Chondrocyte (in vitro differentiated cells): ENCODE measurements at regions not wholly inside any gene's neighbourhood (a gene's known extent, or its start where the extent isn't known, plus 50 kb on each side); places are given as distances from the start of the nearest gene placed in this dataset.
A peak's percentile ranks its signal among the peaks of the same experiment; 100 is the strongest.

Source experiments
- DNase-seq: peaks from one replicate; pipeline ENCODE4 v3.0.0; 2021; ENCODE audit warnings: mixed read lengths, low spot score
- H3K27ac Mint-ChIP-seq: one replicate; pipeline ENCODE4 v1.8.0; 2021; ENCODE audit warnings: mild to moderate bottlenecking, moderate library complexity, mixed read lengths; ENCODE audit not compliant: unreplicated experiment
- H3K27me3 Mint-ChIP-seq: 2 replicates; pipeline ENCODE4 v1.8.0; 2021; ENCODE audit warnings: low read depth, mixed read lengths
- H3K36me3 Mint-ChIP-seq: 2 replicates; pipeline ENCODE4 v1.8.0; 2021; ENCODE audit warnings: low read depth, mixed read lengths
- H3K4me1 Mint-ChIP-seq: 2 replicates; pipeline ENCODE4 v1.8.0; 2021; ENCODE audit warnings: low read depth, mild to moderate bottlenecking, mixed read lengths
- H3K4me3 Mint-ChIP-seq: one replicate; pipeline ENCODE4 v1.8.0; 2021; ENCODE audit warnings: mild to moderate bottlenecking, moderate library complexity, mixed read lengths; ENCODE audit not compliant: unreplicated experiment
- H3K9me3 Mint-ChIP-seq: 2 replicates; pipeline ENCODE4 v1.8.0; 2021; ENCODE audit warnings: low read depth, mixed read lengths
- CTCF ChIP-seq: fragments of 200-600 bp; sonication (generic); IDR thresholded peaks from 2 replicates; pipeline ENCODE4 v1.5.0; 2021; ENCODE audit warnings: antibody characterized with exemption, mild to moderate bottlenecking, moderate library complexity

GRCh38 chr2:527581-527980 lies 149.6 kb downstream of the TMEM18 start:
- H3K27ac Mint-ChIP-seq, result no peak overlapping the region
- H3K9me3 Mint-ChIP-seq, result peaks cover 26% of the 10 kb centered on the region
- H3K36me3 Mint-ChIP-seq, result peaks cover 10% of the 10 kb centered on the region
- no peaks in the 10 kb centered on the region for H3K27me3 Mint-ChIP-seq
- TF ChIP-seq CTCF, result no peak
- no peak overlapping the region for H3K4me3 Mint-ChIP-seq
- DNase-seq, result no peak
- H3K4me1 Mint-ChIP-seq, result peaks cover 20% of the 10 kb centered on the region

- Mint-ChIP-seq H3K36me3 (peaks cover 8% of the 10 kb centered on the region), H3K4me3 (no peak overlapping the region), H3K9me3 (peaks cover 19% of the 10 kb centered on the region), H3K27ac (no peak overlapping the region), H3K27me3 (no peaks in the 10 kb centered on the region), H3K4me1 (peaks cover 20% of the 10 kb centered on the region)
- no peak for TF ChIP-seq CTCF
- DNase-seq, result no peak
Measured at GRCh38 chr2:526918-527317, 150.3 kb downstream of the TMEM18 start.

- H3K9me3 Mint-ChIP-seq, result peaks cover 8% of the 10 kb centered on the region
- no peak for DNase-seq
- H3K4me3 Mint-ChIP-seq, result no peak overlapping the region
Measured at GRCh38 chr2:525611-526010, 151.6 kb downstream of the TMEM18 start.

GRCh38 chr2:525021-525420 lies 152.2 kb downstream of the TMEM18 start:
- Mint-ChIP-seq H3K4me1 (peaks cover 24% of the 10 kb centered on the region), H3K9me3 (peaks cover 8% of the 10 kb centered on the region), H3K36me3 (peaks cover 3% of the 10 kb centered on the region), H3K4me3 (no peak overlapping the region), H3K27me3 (no peaks in the 10 kb centered on the region), H3K27ac (no peak overlapping the region)
- no peak for TF ChIP-seq CTCF
- no peak for DNase-seq

More at GRCh38 chr2:525611-526010, 151.6 kb downstream of the TMEM18 start:
- H3K4me1 Mint-ChIP-seq, result peaks cover 24% of the 10 kb centered on the region
- peaks cover 3% of the 10 kb centered on the region for H3K36me3 Mint-ChIP-seq
- no peak for TF ChIP-seq CTCF
- H3K27me3 Mint-ChIP-seq, result no peaks in the 10 kb centered on the region
- H3K27ac Mint-ChIP-seq, result no peak overlapping the region

GRCh38 chr2:524442-524841 lies 152.8 kb downstream of the TMEM18 start:
- peaks cover 5% of the 10 kb centered on the region for H3K9me3 Mint-ChIP-seq
- TF ChIP-seq CTCF, result peak; percentile 32
- H3K36me3 Mint-ChIP-seq, result no peaks in the 10 kb centered on the region
- no peak overlapping the region for H3K4me3 Mint-ChIP-seq
- peaks cover 24% of the 10 kb centered on the region for H3K4me1 Mint-ChIP-seq
- no peaks in the 10 kb centered on the region for H3K27me3 Mint-ChIP-seq
- no peak overlapping the region for H3K27ac Mint-ChIP-seq
- DNase-seq, result no peak
